ENCODE measurements at regions not wholly inside any gene's neighbourhood (a gene's known extent, or its start where the extent isn't known, plus 50 kb on each side); places are given as distances from the start of the nearest gene placed in this dataset.

- Mint-ChIP-seq H3K36me3 (ENCODE audit: insufficient read depth in 2 of 2) (no peaks in the 10 kb centered on the region), H3K27me3 (ENCODE audit: low read depth) (no peaks in the 10 kb centered on the region), H3K9me3 (no peaks in the 10 kb centered on the region), H3K4me3 (no peak overlapping the region), H3K27ac (no peak overlapping the region), H3K4me1 (ENCODE audit: low read depth) (no peaks in the 10 kb centered on the region)
- DNase-seq: no peak
- ATAC-seq (replicated peaks in 1 of 2): no peak
Observed at GRCh38 chr3:159624616-159625015, 364.0 kb upstream of the IL12A start.

- no peak for DNase-seq
- H3K4me1 Mint-ChIP-seq (ENCODE audit: low read depth): no peaks in the 10 kb centered on the region
- no peak overlapping the region for H3K4me3 Mint-ChIP-seq
- no peaks in the 10 kb centered on the region for H3K36me3 Mint-ChIP-seq (ENCODE audit: insufficient read depth in 2 of 2)
- no peak for ATAC-seq (replicated peaks in 1 of 2)
- no peaks in the 10 kb centered on the region for H3K9me3 Mint-ChIP-seq
- no peak overlapping the region for H3K27ac Mint-ChIP-seq
- no peaks in the 10 kb centered on the region for H3K27me3 Mint-ChIP-seq (ENCODE audit: low read depth)
Observed at GRCh38 chr3:159625594-159625993, 363.0 kb upstream of the IL12A start.

GRCh38 chr3:159626598-159626997 lies 362.0 kb upstream of the IL12A start:
- no peaks in the 10 kb centered on the region for H3K4me1 Mint-ChIP-seq (ENCODE audit: low read depth)
- no peak overlapping the region for H3K4me3 Mint-ChIP-seq
- H3K27ac Mint-ChIP-seq: no peak overlapping the region
- H3K36me3 Mint-ChIP-seq (ENCODE audit: insufficient read depth in 2 of 2): no peaks in the 10 kb centered on the region
- ATAC-seq (replicated peaks in 1 of 2): no peak
- no peak for DNase-seq
- no peaks in the 10 kb centered on the region for H3K27me3 Mint-ChIP-seq (ENCODE audit: low read depth)
- no peaks in the 10 kb centered on the region for H3K9me3 Mint-ChIP-seq

GRCh38 chr3:159627229-159627628 lies 361.4 kb upstream of the IL12A start:
- H3K4me1 Mint-ChIP-seq (ENCODE audit: low read depth): no peaks in the 10 kb centered on the region
- H3K36me3 Mint-ChIP-seq (ENCODE audit: insufficient read depth in 2 of 2): no peaks in the 10 kb centered on the region
- DNase-seq: no peak
- no peaks in the 10 kb centered on the region for H3K27me3 Mint-ChIP-seq (ENCODE audit: low read depth)
- no peak overlapping the region for H3K4me3 Mint-ChIP-seq
- H3K9me3 Mint-ChIP-seq: no peaks in the 10 kb centered on the region
- ATAC-seq (replicated peaks in 1 of 2): no peak
- H3K27ac Mint-ChIP-seq: no peak overlapping the region

GRCh38 chr3:159627634-159628033 lies 361.0 kb upstream of the IL12A start:
- H3K4me1 Mint-ChIP-seq (ENCODE audit: low read depth): no peaks in the 10 kb centered on the region

GRCh38 chr3:159629329-159630084 lies 359.1 kb upstream of the IL12A start:
- H3K4me1 Mint-ChIP-seq (ENCODE audit: low read depth): no peaks in the 10 kb centered on the region
- no peak for ATAC-seq (replicated peaks in 1 of 2)

More at GRCh38 chr3:159627634-159628033, 361.0 kb upstream of the IL12A start:
- H3K27ac Mint-ChIP-seq: no peak overlapping the region
- DNase-seq (no peak), ATAC-seq (replicated peaks in 1 of 2) (no peak)
- H3K4me3 Mint-ChIP-seq: no peak overlapping the region
- H3K9me3 Mint-ChIP-seq: no peaks in the 10 kb centered on the region
- no peaks in the 10 kb centered on the region for H3K36me3 Mint-ChIP-seq (ENCODE audit: insufficient read depth in 2 of 2)
- no peaks in the 10 kb centered on the region for H3K27me3 Mint-ChIP-seq (ENCODE audit: low read depth)

GRCh38 chr3:159631226-159631625 lies 357.4 kb upstream of the IL12A start:
- Mint-ChIP-seq H3K27ac (no peak overlapping the region), H3K36me3 (ENCODE audit: insufficient read depth in 2 of 2) (no peaks in the 10 kb centered on the region), H3K4me3 (no peak overlapping the region), H3K4me1 (ENCODE audit: low read depth) (no peaks in the 10 kb centered on the region), H3K27me3 (ENCODE audit: low read depth) (peaks cover 7% of the 10 kb centered on the region), H3K9me3 (peaks cover 0 to 3% of the 10 kb centered on the region in 2 donors)
- ATAC-seq (replicated peaks in 1 of 2) (no peak), DNase-seq (no peak)

More at GRCh38 chr3:159629329-159630084, 359.1 kb upstream of the IL12A start:
- H3K27me3 Mint-ChIP-seq (ENCODE audit: low read depth): peaks cover 2% of the 10 kb centered on the region
- no peaks in the 10 kb centered on the region for H3K36me3 Mint-ChIP-seq (ENCODE audit: insufficient read depth in 2 of 2)
- no peak overlapping the region for H3K4me3 Mint-ChIP-seq
- DNase-seq: no peak
- no peak overlapping the region for H3K27ac Mint-ChIP-seq
- H3K9me3 Mint-ChIP-seq: peaks cover 0 to 1% of the 10 kb centered on the region in 2 donors

- H3K9me3 Mint-ChIP-seq: peaks cover 0 to 3% of the 10 kb centered on the region in 2 donors
- no peaks in the 10 kb centered on the region for H3K36me3 Mint-ChIP-seq (ENCODE audit: insufficient read depth in 2 of 2)
- H3K27me3 Mint-ChIP-seq (ENCODE audit: low read depth): peaks cover 7% of the 10 kb centered on the region
- no peak overlapping the region for H3K4me3 Mint-ChIP-seq
- DNase-seq (no peak), ATAC-seq (replicated peaks in 1 of 2) (no peak)
- H3K27ac Mint-ChIP-seq: no peak overlapping the region
- no peaks in the 10 kb centered on the region for H3K4me1 Mint-ChIP-seq (ENCODE audit: low read depth)
Observed at GRCh38 chr3:159632128-159632527, 356.5 kb upstream of the IL12A start.

GRCh38 chr3:159632851-159633250 lies 355.8 kb upstream of the IL12A start:
- Mint-ChIP-seq H3K27me3 (ENCODE audit: low read depth) (peaks cover 7% of the 10 kb centered on the region), H3K36me3 (ENCODE audit: insufficient read depth in 2 of 2) (no peaks in the 10 kb centered on the region), H3K9me3 (peaks cover 0 to 3% of the 10 kb centered on the region in 2 donors), H3K4me1 (ENCODE audit: low read depth) (no peaks in the 10 kb centered on the region), H3K27ac (no peak overlapping the region), H3K4me3 (no peak overlapping the region)
- ATAC-seq (replicated peaks in 1 of 2) (no peak), DNase-seq (no peak)

GRCh38 chr3:159634483-159634882 lies 354.2 kb upstream of the IL12A start:
- H3K36me3 Mint-ChIP-seq (ENCODE audit: insufficient read depth in 2 of 2): no peaks in the 10 kb centered on the region
- ATAC-seq (replicated peaks in 1 of 2): no peak
- peaks cover 7% of the 10 kb centered on the region for H3K27me3 Mint-ChIP-seq (ENCODE audit: low read depth)
- no peaks in the 10 kb centered on the region for H3K4me1 Mint-ChIP-seq (ENCODE audit: low read depth)
- H3K9me3 Mint-ChIP-seq: peaks cover 0 to 3% of the 10 kb centered on the region in 2 donors
- DNase-seq: no peak
- H3K27ac Mint-ChIP-seq: no peak overlapping the region
- no peak overlapping the region for H3K4me3 Mint-ChIP-seq

GRCh38 chr3:159635047-159635641 lies 353.5 kb upstream of the IL12A start:
- H3K9me3 Mint-ChIP-seq: peaks cover 0 to 3% of the 10 kb centered on the region in 2 donors
- no peak for ATAC-seq (replicated peaks in 1 of 2)
- no peak for DNase-seq
- H3K4me1 Mint-ChIP-seq (ENCODE audit: low read depth): no peaks in the 10 kb centered on the region
- no peak overlapping the region for H3K4me3 Mint-ChIP-seq
- H3K36me3 Mint-ChIP-seq (ENCODE audit: insufficient read depth in 2 of 2): no peaks in the 10 kb centered on the region
- H3K27me3 Mint-ChIP-seq (ENCODE audit: low read depth): peaks cover 7% of the 10 kb centered on the region
- no peak overlapping the region for H3K27ac Mint-ChIP-seq

GRCh38 chr3:159637883-159638542 lies 350.6 kb upstream of the IL12A start:
- peaks cover 13% of the 10 kb centered on the region for H3K27me3 Mint-ChIP-seq (ENCODE audit: low read depth)
- ATAC-seq (replicated peaks in 1 of 2): no peak
- no peak overlapping the region for H3K4me3 Mint-ChIP-seq
- no peak overlapping the region for H3K27ac Mint-ChIP-seq
- no peaks in the 10 kb centered on the region for H3K4me1 Mint-ChIP-seq (ENCODE audit: low read depth)
- H3K36me3 Mint-ChIP-seq (ENCODE audit: insufficient read depth in 2 of 2): no peaks in the 10 kb centered on the region
- H3K9me3 Mint-ChIP-seq: peaks cover 0 to 3% of the 10 kb centered on the region in 2 donors
- no peak for DNase-seq

GRCh38 chr3:159640225-159640624 lies 348.4 kb upstream of the IL12A start:
- Mint-ChIP-seq H3K9me3 (peaks cover 0 to 3% of the 10 kb centered on the region in 2 donors), H3K27ac (no peak overlapping the region), H3K4me1 (ENCODE audit: low read depth) (no peaks in the 10 kb centered on the region), H3K4me3 (no peak overlapping the region), H3K27me3 (ENCODE audit: low read depth) (peaks cover 7% of the 10 kb centered on the region), H3K36me3 (ENCODE audit: insufficient read depth in 2 of 2) (no peaks in the 10 kb centered on the region)
- no peak for DNase-seq
- ATAC-seq (replicated peaks in 1 of 2): no peak

Measured in activated T-cell treated with anti-CD3 and anti-CD28 coated beads, Interleukin-2, amount 50 U/mL, for 72 hours (primary cell).